ENCODE measurements at regions not wholly inside any gene's neighbourhood (a gene's known extent, or its start where the extent isn't known, plus 50 kb on each side); places are given as distances from the start of the nearest gene placed in this dataset.
"Not testable (repeated sequence)": the region's sequence is repeated elsewhere in the genome, so short reads cannot be mapped to it uniquely, and the experiment has no call there.

DNA sequence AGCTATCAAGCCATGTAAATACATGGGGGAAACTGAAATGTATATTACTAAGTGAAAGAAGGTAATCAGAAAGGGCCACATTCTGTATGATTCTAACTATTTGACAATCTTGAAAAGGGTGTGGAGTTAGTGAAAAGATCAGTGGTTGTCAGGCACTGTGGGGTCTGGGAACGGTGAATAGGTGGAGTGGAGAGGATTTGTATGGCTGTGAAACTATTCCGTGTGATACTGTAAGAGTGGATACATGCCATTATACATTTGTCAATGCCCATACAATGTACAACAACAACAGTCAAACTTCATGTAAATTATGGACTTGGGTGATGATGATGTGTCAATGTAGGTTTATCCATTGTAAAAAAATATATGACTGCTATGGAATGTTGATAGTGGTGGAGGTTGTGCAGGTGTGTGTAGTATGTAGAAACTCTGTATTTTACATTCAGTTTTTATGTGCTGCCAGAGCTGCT lies 1116.2 kb downstream of the SUCLG1 start:
- Mint-ChIP-seq H3K4me1 (no peaks in the 10 kb centered on the region), H3K27me3 (peaks cover 0 to 2% (median 0%) of the 10 kb centered on the region in 5 donors), H3K36me3 (peaks cover 0 to 6% (median 0%) of the 10 kb centered on the region in 3 donors), H3K9me3 (peaks cover 0 to 31% (median 7%) of the 10 kb centered on the region in 9 donors), H3K27ac (peak overlapping the region in 6 of 10 donors; percentile 2 to 90 (median 22)), H3K4me3 (peak overlapping the region in 3 of 10 donors; percentile 2 to 59 (median 49))
- DNase-seq (peak in 3 of 10 donors; percentile 7 to 37 (median 34)), ATAC-seq (peak; percentile 65 to 68)
- POLR2A ChIA-PET, result no interaction called here

GRCh38 chr2:83340424-83340823 lies 1118.7 kb downstream of the SUCLG1 start:
- no peak for ATAC-seq
- POLR2A ChIA-PET, result no interaction called here

GRCh38 chr2:83339942-83340341 lies 1119.1 kb downstream of the SUCLG1 start:
- H3K4me1 Mint-ChIP-seq, H3K36me3 Mint-ChIP-seq, H3K27me3 Mint-ChIP-seq, POLR2A ChIA-PET, ATAC-seq: not testable (repeated sequence)
- DNase-seq, result peak in 2 of 10 donors; percentile 16 to 21
- peaks cover 0 to 18% (median 7%) of the 10 kb centered on the region in 9 donors for H3K9me3 Mint-ChIP-seq
- peak overlapping the region in 3 of 10 donors; percentile 2 to 26 (median 14) for H3K27ac Mint-ChIP-seq
- H3K4me3 Mint-ChIP-seq, result peak overlapping the region in 2 of 10 donors; percentile 12 to 67

More at GRCh38 chr2:83340424-83340823, 1118.7 kb downstream of the SUCLG1 start:
- peaks cover 0 to 2% (median 0%) of the 10 kb centered on the region in 5 donors for H3K27me3 Mint-ChIP-seq
- H3K9me3 Mint-ChIP-seq, result peaks cover 0 to 22% (median 7%) of the 10 kb centered on the region in 9 donors
- H3K4me3 Mint-ChIP-seq, result peak overlapping the region in 1 of 10 donors; percentile 67
- DNase-seq, result peak in 2 of 10 donors; percentile 21 to 33
- no peaks in the 10 kb centered on the region for H3K4me1 Mint-ChIP-seq
- H3K27ac Mint-ChIP-seq, result peak overlapping the region in 3 of 10 donors; percentile 2 to 26 (median 14)
- no peaks in the 10 kb centered on the region for H3K36me3 Mint-ChIP-seq

DNA sequence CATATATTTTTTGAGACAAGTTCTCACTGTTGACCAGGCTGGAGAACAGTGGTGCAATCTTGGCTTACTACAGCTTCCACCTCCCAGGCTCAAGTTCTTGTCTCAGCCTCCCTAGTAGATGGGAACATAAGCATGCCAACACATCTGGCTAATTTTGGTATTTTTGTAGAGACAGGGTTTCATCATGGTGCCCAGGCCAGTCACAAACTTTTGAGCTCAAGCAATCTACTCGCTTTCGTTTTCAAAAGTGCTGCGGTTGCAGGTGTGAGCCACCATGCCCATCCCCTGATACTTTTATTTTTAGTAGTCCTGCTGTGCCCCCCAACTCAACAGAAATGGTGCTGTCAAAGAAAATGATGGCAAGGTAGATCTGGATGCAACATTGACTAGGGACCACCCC lies 1127.3 kb downstream of the SUCLG1 start:
- H3K9me3 Mint-ChIP-seq, result peaks cover 0 to 9% (median 3%) of the 10 kb centered on the region in 9 donors
- H3K36me3 Mint-ChIP-seq, result no peaks in the 10 kb centered on the region
- no peak for DNase-seq
- no peaks in the 10 kb centered on the region for H3K27me3 Mint-ChIP-seq
- no peaks in the 10 kb centered on the region for H3K4me1 Mint-ChIP-seq
- POLR2A ChIA-PET, result no interaction called here
- ATAC-seq, result no peak
- H3K27ac Mint-ChIP-seq, result no peak overlapping the region
- H3K4me3 Mint-ChIP-seq, result no peak overlapping the region

DNA sequence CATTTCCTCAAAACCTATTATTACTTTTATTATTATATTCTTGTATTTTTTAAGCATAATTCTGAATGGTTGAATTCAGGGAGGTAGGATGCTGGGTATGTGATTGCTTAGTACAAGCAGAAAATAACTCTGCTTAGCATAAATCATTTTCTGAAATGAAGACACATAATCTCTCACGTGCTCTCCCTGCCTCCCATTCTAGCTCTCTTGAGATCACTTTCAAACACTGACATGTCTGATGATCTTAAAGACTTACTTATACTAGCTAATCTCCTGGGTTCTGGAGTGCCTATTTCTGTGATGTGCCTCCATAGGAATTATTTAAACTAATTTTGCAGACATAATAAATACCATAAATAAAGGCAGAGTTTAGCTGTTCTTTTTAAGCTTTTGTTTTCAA lies 1136.0 kb downstream of the SUCLG1 start:
- POLR2A ChIA-PET, result no interaction called here
- DNase-seq (no peak), ATAC-seq (no peak)
- H3K9me3 Mint-ChIP-seq, result peaks cover 0 to 13% (median 1%) of the 10 kb centered on the region in 9 donors
- H3K27ac Mint-ChIP-seq, result no peak overlapping the region
- no peak overlapping the region for H3K4me3 Mint-ChIP-seq
- H3K27me3 Mint-ChIP-seq, result no peaks in the 10 kb centered on the region
- no peaks in the 10 kb centered on the region for H3K4me1 Mint-ChIP-seq
- no peaks in the 10 kb centered on the region for H3K36me3 Mint-ChIP-seq

GRCh38 chr2:83320053-83320452 lies 1139.0 kb downstream of the SUCLG1 start:
- no peak overlapping the region for H3K4me3 Mint-ChIP-seq
- H3K27me3 Mint-ChIP-seq, result no peaks in the 10 kb centered on the region
- POLR2A ChIA-PET, result no interaction called here

GRCh38 chr2:83305758-83306378 lies 1153.2 kb downstream of the SUCLG1 start:
- Mint-ChIP-seq H3K9me3 (peaks cover 0 to 16% (median 2%) of the 10 kb centered on the region in 9 donors), H3K36me3 (no peaks in the 10 kb centered on the region), H3K27me3 (no peaks in the 10 kb centered on the region), H3K4me3 (no peak overlapping the region), H3K4me1 (no peaks in the 10 kb centered on the region), H3K27ac (no peak overlapping the region)
- ATAC-seq (no peak), DNase-seq (no peak)
- POLR2A ChIA-PET, result no interaction called here

More at GRCh38 chr2:83320053-83320452, 1139.0 kb downstream of the SUCLG1 start:
- no peaks in the 10 kb centered on the region for H3K4me1 Mint-ChIP-seq
- H3K27ac Mint-ChIP-seq, result no peak overlapping the region
- ATAC-seq (no peak), DNase-seq (no peak)
- peaks cover 0 to 5% (median 0%) of the 10 kb centered on the region in 3 donors for H3K36me3 Mint-ChIP-seq
- peaks cover 0 to 19% (median 4%) of the 10 kb centered on the region in 9 donors for H3K9me3 Mint-ChIP-seq

DNA sequence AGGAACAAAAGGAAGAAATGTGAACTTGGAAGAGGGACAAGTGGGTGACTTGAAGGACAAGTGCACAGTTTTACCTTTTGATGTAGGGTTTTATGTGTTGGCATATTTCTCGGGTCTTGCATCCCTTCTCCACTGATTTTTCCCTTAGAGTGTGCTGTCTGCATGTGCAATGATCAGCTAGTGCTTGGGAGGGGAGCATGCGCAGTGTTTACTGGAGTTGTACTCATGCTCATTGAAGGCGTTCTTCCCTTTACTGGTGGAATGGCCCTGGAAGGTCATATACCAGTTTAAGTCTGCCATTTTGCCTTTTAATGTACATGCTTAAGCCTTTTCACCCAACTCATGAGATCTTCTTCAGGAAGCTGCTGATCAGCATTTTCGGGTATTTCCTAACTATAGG lies 1168.0 kb downstream of the SUCLG1 start:
- Mint-ChIP-seq H3K9me3 (peaks cover 0 to 28% (median 5%) of the 10 kb centered on the region in 9 donors), H3K4me3 (no peak overlapping the region), H3K4me1 (no peaks in the 10 kb centered on the region), H3K27ac (no peak overlapping the region), H3K27me3 (peaks cover 0 to 1% (median 0%) of the 10 kb centered on the region in 5 donors), H3K36me3 (no peaks in the 10 kb centered on the region)
- DNase-seq, result no peak
- no peak for ATAC-seq
- POLR2A ChIA-PET, result no interaction called here

DNA sequence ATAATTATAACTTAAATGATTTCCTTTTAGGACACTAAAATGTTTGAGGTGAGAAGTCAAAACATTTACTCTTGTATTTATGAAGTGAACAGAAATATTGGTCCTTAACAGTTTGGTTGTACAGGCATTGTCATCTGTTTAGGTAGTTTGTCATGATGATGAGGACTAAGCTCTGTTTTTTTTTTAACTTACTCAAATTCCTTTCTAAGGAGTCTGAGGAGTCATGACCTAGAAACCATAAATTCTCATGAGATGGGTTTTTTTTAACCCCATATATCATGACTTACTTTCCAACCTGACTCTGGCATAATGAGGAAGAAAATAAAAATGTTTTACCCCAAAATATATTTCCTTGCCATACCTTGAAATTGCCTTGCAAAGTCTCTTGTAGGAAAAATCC lies 1176.2 kb downstream of the SUCLG1 start:
- H3K4me1 Mint-ChIP-seq, result no peaks in the 10 kb centered on the region
- no peak for DNase-seq
- H3K4me3 Mint-ChIP-seq, result no peak overlapping the region
- H3K27ac Mint-ChIP-seq, result no peak overlapping the region
- no peaks in the 10 kb centered on the region for H3K27me3 Mint-ChIP-seq
- peaks cover 0 to 10% (median 4%) of the 10 kb centered on the region in 9 donors for H3K9me3 Mint-ChIP-seq
- no peaks in the 10 kb centered on the region for H3K36me3 Mint-ChIP-seq
- no peak for ATAC-seq
- POLR2A ChIA-PET, result no interaction called here

DNA sequence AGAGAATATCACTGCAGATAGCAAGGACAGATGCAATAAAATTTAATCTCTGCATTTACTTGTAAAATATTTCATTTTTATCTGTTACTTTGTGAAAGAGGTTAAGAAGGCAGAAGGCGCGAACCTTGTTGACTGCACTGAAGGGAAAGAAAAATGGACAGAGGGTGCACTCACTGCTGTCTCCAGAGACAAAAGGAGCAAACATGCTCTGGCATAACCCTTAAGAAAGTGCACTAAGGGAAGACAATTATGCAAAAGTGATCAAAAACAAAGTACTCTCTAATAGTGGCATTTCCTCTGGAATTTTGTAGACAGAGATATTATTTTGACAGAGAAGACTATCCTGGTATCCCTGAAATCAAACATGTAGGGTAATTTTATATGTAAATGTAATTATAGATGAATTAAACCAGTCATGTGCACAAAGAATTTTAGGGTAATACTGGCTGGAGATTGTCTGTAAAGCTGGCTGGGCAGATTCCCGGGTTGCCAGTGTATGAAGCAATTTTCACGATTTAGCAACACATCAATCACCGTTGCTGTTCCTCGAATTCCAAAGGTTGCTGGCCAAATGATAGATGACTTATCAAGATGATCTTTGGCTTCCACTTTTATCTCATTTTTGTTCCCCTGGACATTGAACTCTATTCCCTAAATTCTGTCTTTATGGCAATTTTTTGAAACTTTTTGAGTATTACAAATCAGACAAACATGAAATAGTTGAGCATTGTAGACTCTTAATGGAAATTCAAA lies 1176.9 kb downstream of the SUCLG1 start:
- Mint-ChIP-seq H3K36me3 (no peaks in the 10 kb centered on the region), H3K27ac (no peak overlapping the region), H3K9me3 (peaks cover 0 to 12% (median 4%) of the 10 kb centered on the region in 9 donors), H3K4me3 (no peak overlapping the region), H3K4me1 (no peaks in the 10 kb centered on the region), H3K27me3 (no peaks in the 10 kb centered on the region)
- ATAC-seq (no peak), DNase-seq (no peak)
- POLR2A ChIA-PET, result no interaction called here

DNA sequence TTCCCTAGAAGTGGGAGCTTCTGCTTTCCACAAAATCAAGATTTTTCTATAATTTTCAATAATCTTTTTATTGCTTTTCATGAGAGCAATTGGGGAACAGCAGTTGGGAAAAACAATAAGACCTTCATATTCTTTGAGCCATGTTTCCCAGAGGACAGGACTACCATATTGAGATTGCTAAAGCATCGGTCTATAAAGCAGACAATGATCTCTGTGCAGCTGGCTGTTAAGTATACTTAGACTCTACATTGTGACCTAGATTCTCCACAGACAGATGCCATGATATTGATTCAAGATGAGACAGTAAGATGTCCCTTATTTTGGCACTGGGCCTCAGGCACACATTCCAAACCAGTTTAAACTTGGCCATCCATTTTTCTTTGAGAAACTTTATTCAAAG lies 1178.7 kb downstream of the SUCLG1 start:
- H3K4me3 Mint-ChIP-seq, result no peak overlapping the region
- no peak overlapping the region for H3K27ac Mint-ChIP-seq
- no peak for DNase-seq
- no peaks in the 10 kb centered on the region for H3K27me3 Mint-ChIP-seq
- no peak for ATAC-seq
- POLR2A ChIA-PET, result no interaction called here
- peaks cover 0 to 16% (median 4%) of the 10 kb centered on the region in 9 donors for H3K9me3 Mint-ChIP-seq
- no peaks in the 10 kb centered on the region for H3K36me3 Mint-ChIP-seq
- no peaks in the 10 kb centered on the region for H3K4me1 Mint-ChIP-seq

DNA sequence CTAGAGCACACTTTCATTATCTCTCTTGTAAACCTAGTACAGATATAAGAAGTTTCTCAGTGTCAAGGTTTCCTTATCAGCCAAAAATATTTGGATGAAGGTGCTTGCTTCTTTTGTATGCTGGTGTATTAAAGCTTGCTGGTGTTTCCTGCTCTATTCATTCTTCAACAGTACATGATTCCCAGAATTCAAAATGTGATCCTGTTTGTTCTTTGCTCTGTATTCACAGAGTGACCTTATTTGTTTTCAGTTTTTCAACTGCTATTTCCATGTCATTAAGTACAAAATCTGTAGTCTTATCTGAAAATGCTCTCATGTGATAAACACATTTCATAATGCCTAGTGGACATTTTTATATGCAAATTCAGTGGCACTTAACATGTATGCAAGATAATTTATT lies 1185.8 kb downstream of the SUCLG1 start:
- Mint-ChIP-seq H3K9me3 (peaks cover 0 to 10% (median 3%) of the 10 kb centered on the region in 9 donors), H3K4me3 (no peak overlapping the region), H3K36me3 (no peaks in the 10 kb centered on the region), H3K4me1 (no peaks in the 10 kb centered on the region), H3K27ac (no peak overlapping the region), H3K27me3 (no peaks in the 10 kb centered on the region)
- POLR2A ChIA-PET, result no interaction called here
- no peak for ATAC-seq
- DNase-seq, result no peak

GRCh38 chr2:83261591-83262136 lies 1197.4 kb downstream of the SUCLG1 start:
- Mint-ChIP-seq H3K36me3 (no peaks in the 10 kb centered on the region), H3K4me1 (no peaks in the 10 kb centered on the region), H3K27ac (no peak overlapping the region), H3K4me3 (no peak overlapping the region), H3K9me3 (peaks cover 0 to 14% (median 5%) of the 10 kb centered on the region in 9 donors), H3K27me3 (no peaks in the 10 kb centered on the region)
- POLR2A ChIA-PET, result no interaction called here
- ATAC-seq (no peak), DNase-seq (no peak)

Measured in naive thymus-derived CD8-positive, alpha-beta T cell (primary cell).